Suprapubic skin (tissue), 3 donors: ENCODE measurements at regions not wholly inside any gene's neighbourhood (a gene's known extent, or its start where the extent isn't known, plus 50 kb on each side); places are given as distances from the start of the nearest gene placed in this dataset.

Source experiments
- CTCF ChIP-seq, 2 donors: fragments of 200-600 bp in 1 of 2; fragments of 450-650 bp in 1 of 2; sonication (generic) in 1 of 2; IDR thresholded peaks; one replicate each; pipeline ENCODE4 v1.5.1; 2016 to 2019; ENCODE audit warnings: antibody characterized with exemption in 2 of 2, mild to moderate bottlenecking in 1 of 2, moderate library complexity in 1 of 2
- EP300 ChIP-seq: sonication (generic); formaldehyde crosslinking; IDR thresholded peaks from one replicate; pipeline ENCODE4 v1.6.1; 2017; ENCODE audit warnings: antibody characterized with exemption

GRCh38 chr4:117491516-117491915 is 406.1 kb upstream of the TRAM1L1 start:
- TF ChIP-seq EP300 (no peak), CTCF (IDR thresholded peaks at IDR 0.05) (no peak)
